ENCODE measurements at regions not wholly inside any gene's neighbourhood (a gene's known extent, or its start where the extent isn't known, plus 50 kb on each side); places are given as distances from the start of the nearest gene placed in this dataset.

DNA sequence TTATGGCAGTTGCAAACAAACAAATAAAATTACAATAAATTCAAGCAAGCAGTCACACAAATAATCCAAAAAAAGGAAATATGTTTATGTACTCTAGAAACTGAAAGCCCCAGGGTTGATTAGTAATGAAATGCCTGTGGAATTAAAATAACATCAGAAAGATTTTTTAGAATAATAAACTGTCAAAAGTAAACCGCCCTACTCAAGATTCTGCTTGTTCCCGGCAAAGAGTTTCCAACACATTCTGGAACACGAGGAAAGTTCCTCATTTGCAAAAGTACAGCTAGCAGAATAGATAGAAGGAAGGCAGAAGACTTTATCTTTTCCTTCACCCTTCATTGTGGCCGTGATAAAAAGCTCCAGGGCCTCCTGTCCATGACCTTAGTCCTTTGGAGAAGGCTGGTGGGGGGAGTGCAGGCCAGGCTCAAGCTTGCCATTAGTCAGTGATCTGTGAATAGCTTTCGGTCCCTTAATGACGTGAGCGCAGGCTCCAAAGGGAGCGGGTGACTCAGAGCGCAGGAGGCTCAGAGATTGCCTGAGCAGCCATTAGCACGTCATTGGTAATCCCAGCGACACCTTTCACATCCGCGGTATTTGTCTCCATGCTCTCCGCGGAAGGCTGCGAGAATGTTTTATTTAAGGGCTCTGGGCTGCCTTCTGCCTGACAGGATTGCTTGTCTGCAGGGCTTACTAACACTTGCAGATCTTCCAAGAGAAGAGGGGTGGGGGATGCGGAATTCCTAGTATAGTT, 458.3 kb downstream of the METTL15 start:
- no peak for DNase-seq

DNA sequence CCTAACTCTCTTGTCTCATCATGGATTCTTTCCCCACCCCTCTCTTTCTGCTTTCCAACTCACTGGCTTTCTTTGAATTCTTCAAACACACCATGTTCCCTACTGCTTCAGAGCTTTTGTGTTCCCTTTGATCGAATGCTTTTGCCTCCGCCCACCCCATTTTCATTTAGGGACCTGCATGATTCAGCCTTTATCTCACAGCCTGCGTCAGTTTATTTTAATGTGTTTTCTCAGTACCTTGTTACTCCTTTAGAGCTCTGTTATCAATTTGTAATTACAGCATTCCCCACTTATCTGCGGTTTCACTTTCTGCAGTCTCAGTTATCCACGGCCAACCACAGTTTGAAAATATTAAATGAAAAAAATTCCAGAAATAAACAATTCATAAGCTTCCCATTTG, 451.3 kb downstream of the METTL15 start:
- no peak for DNase-seq

DNA sequence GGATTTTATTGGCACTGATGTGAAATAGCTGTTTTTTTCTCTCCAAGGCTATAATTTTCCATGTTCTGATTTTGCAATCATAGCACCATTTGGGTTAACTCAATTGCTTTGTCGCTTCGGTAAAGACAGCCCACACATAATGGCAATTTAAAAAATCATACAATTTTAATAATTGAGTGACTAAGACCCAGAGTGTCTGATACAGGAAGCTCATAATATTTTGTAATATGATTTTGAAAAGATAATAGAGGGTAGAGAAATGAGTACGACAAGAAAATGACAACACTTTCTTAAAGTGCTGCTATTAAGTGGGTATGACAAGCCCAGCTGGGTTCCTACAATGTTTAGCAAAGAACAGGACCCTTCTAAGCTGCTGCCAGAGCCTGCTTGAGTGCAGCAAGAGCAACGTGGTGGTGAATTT, 439.1 kb downstream of the METTL15 start:
- DNase-seq = no peak

DNA sequence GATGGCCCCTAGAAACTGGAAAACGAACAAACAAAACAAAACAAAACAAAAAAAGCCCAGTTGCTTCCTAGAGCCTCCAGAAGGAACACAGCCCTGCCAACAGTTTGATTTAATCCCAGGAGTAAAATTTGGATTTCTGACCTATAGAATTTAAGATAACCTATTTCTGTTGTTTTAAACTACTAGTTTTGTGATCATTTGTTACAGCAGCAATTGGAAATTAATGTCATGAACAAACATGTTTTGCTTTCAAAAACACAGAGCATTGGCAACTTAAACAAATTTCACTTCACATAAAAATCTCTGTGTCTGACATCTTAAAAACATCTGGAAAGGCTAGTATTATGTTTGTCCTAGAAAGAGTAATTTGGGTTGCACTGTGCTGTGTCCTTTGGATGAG, 437.3 kb downstream of the METTL15 start:
- DNase-seq = no peak

DNA sequence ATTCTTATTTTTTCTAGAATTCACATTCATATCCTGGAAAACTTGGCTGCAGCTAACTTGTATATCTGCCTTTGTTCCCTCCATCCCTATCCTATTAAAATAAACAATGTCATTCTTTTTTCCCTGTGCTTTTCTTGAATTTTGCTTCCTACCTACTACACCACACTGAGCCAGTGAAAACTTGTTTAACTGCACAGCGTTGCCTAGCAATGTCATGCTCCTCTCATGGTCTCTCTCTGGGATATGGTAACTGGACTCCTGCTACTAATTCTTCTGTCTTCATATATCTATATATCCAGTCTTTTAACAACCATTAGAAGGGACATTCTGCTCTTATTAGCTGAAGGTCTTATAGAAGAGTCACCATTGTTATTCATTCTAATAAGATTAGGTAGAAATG, 434.4 kb downstream of the METTL15 start:
- no peak for DNase-seq

DNA sequence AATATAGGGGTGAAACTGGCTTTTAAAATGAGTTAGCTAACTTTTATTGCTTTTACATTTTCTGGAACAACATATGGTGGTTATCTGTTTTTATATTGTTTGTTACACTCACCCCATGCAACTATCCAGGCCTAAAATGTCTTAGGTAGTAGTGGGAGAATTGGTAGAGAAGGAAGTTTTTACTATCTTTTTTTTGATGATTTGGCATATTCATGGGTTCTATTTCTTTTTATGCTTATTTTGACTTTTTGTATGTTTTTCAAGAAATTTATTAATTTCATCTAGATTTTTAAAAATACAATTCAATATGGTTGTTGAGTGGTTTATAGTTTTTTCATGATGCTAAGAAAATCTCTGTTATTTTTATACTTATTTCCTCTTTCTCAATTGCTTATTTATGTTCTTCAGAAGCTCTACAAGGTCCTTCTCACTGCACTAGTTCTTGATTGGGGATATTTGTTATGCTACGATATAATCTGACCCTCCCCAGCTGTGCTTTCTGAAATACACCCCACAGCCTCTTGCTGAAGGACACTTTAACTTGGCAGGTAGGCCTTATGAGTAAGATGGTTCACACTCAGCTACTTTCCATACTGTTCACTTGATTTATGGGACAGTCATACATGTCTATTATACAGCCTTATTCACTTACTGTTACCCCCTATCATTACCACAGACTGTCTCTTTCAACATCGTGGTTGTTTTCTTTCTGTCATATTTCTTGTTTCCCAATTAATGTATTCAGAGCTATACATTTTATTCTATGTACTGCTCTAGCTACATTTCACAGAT, 431.2 kb downstream of the METTL15 start:
- DNase-seq = no peak

DNA sequence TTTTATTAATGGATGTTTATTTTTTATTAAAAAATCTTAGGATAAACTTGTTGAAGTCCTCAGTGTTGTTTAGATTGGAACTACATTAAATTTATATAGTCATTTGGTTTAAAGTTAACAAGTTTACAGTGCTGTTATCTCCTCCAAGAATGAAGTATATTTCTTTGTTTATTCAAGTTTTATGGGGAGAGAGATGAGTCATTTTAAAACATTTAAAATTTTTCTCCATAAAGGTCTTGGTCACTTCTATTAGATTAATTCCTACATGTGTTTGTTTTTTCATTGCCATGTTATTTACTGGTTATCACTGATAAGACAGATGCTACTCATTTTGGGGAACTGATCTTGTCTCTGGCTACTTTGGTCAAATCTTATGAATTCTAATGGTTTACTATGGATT, 429.6 kb downstream of the METTL15 start:
- no peak for DNase-seq

DNA sequence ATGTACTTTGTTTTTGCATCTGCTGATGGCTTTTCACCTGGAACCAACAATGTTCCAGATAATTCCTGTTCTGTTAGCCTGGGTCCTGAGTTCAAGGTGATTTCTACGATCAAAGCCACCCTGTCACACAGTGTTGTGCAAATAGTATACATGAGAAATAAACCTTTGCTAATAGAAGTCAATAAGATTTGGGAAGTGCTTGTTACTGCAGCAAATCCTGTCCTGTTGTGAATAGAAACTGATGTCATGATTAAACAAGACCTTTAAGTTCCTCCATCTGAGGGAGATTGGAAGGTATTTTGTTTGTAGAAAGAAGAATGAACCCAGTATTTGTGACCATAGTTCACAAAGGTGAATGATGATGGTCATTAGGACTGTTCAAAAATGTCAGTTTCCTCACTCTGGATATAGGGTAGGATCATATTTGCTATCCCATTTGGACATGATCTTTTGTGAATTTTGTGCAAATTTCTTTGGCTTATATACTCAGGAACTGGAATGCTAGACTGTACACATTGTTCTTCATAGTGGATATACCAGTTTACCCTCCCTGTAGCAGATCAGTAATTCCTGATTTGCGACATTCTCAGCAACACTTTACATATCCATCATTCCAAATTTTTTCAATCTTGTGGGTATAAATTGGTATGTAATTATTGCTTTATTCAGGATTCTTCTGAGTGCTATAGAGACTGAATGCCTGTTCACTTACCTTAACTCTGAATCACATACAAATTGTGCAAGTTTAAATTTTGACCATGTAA, 428.5 kb downstream of the METTL15 start:
- DNase-seq = no peak

DNA sequence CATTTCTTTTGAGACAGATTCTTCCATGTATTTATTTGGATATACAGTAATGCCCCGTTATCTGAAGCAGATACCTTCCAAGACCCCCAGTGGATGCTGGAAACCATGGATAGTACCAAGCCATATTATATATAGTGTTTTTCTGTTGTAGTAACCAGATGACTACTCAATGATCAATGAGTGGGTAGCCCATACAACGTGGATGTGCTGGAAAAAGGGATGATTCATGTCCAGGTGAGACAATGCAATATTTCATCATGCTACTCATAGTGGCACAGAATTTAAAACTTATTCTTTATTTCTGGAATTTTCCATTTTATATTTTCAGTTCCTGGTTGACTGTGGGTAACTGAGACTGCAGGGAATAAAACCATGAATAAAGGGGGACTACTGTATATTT, 427.5 kb downstream of the METTL15 start:
- no peak for DNase-seq

DNA sequence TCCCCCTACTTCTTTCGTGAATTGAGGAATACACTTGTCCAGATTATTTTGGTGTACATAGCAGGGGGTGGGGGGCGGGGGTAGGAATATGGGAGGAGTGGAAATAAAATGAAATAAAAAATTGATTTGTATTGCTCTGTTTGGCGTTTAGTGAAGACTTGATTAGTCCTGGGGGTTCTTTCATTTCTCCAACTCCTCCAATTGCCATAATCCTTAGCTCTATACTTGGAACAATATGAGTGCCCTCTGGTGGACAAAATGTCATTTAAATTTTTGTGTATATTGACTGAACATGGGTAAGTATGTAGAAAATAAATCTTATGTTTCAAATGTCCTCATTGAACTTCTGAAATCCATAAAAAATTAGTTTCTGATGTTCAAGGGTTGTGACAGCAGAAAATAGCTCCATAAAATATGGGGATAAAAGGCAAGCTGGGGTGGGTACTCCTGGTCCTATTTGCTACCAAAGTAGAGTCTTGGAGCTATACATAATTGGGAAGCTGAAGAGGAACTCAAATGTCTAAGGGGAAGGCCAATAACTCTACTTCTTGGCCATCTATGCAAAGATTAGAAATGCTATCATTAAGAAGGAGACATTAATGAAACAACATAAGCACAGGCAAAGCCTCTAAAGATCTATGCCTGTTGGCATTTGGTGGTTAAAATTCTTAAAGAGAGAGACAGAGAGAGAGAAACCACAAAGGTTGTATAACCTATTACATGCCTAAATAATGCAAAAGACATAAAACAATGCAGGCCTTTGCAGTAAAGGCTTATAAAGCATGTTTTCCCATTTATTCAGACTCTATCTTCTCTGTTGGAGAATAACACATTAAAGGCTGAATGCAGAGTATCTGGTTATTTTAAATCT, 421.6 kb downstream of the METTL15 start:
- no peak for DNase-seq

DNA sequence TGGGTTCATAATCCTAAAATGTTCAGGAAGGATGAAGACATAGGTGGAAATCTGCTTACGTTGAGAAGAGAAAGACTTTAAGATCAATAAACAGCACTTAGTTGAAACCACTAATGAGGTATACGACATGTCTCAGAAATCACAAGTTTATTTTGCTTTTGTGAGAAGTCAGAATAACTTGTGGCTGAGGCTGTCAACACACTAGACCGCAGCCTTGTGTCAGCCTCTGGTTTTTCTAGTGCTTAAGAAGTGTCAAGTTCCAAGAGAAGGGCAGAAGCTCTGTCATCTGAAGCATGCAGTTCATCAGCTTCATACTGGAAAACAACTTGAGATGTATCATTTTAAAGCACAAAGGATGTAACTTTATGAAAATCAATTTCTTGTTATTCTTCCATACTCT, 420.9 kb downstream of the METTL15 start:
- DNase-seq = no peak

DNA sequence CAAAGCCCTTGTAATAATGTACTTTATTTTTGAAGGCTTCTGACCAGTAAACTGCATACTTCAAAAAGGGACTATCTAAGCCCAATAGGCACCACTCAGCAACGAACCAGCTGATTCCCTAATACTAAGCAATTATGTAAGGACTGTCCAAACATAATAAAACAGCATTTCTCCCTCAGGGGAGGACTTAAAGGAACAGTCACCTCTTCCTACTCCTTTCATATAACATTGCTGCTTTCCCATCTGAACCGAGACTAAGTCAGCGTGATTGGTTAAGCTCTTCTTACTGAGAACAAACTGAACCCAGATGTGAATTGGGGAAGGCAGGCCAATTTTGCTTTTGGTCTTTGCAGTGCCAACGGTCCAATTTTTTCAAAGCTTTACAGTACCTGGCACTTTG, 420.0 kb downstream of the METTL15 start:
- DNase-seq = no peak

DNA sequence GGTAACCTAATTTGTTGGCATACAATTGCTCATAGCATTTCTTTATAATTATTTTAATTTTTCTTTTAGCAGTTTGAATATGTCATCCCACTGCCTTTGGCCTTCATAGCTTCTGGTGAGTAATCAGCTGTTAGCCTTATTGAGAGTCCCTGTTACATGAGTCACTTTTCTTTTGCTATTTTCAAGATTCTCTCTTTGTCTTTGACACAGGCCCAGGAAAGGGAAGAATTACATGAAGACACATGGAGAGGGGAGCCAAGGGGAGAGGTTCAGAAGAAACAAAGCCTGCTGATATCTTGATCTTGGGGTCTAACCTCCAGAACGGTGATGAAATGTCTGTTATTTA, 418.2 kb downstream of the METTL15 start:
- no peak for DNase-seq

DNA sequence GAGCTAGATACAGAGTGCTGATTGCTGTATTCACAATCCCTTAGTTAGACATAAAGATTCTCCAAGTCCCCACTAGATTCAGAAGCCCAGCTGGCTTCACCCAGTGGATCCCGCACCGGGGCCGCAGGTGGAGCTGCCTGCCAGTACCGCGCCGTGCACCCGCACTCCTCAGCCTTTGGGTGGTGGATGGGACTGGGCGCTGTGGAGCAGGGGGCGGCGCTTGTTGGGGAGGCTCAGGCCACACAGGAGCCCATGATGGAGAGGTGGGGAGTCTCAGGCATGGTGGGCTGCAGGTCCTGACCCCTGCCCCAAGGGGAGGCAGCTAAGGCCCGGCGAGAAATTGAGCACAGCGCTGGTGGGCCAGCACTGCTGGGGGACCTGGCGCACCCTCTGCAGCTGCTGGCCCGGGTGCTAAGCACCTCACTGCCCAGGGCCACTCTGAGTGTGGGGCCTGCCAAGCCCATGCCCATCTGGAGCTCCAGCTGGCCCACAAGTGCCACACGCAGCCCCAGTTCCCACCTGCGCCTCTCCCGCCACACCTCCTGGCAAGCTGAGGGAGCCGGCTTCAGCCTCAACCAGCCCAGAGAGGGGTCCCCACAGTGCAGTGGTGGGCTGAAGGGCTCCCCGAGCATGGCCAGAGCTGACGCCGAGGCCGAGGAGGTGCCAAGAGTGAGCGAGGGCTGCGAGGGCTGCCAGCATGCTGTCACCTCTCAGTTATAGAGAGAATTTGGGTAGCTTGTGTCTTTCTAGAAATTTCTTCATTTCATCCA, 417.6 kb downstream of the METTL15 start:
- no peak for DNase-seq

DNA sequence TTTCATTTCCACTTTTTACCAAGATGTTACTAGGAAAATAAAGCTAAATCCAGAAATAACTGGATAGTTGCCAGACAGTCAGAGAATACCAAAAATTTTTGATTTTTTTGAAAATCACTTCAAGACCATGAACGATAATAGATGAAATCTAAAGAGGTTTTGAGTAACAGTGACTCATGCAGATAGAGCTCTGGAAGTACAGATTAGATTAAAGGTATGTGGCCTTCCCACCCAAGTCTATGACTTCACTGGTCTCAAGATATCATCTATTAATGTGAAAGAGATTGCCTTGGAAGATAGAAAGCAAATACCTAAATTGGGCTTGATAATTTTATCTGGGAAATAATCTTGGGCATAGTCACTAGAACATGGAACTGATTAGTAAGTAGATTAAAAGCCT, 415.9 kb downstream of the METTL15 start:
- DNase-seq = no peak

DNA sequence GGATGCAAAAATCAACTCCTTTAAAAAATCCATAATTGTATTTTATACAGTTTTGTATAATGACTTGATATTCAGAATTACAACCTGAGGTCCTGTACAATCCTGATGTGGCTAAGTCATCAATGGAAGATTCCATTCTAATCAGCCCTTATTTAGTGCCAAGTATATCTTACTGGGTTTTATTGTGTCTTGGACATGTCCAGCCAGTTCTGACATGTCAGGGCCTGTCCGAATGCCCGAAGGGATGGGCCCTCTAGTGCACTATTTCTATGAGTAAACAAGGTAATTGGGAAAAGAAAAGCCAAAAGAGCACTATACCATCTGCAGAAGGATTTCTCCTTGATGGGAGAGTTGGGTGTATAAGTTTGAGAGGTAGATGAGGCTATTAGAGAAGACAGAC, 412.9 kb downstream of the METTL15 start:
- DNase-seq = no peak

DNA sequence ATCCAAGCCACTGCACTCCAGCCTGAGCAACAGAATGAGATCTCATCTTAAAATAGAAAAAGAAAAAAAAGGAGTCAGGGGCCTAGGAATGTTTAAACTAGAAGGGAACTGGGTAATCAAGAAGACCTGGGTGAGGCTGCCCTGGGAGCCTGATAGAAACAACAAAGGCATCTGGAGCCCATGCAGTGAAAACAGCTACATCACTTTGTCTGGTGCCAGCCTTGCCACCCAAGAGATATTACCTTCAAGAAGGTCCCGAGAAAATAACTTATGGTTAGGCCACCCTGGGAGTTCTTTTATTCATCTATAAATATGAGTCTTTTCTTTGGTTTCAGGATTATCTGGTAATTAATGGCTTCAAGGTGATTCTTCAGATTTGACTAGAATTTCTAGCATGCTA, 412.1 kb downstream of the METTL15 start:
- no peak for DNase-seq

DNA sequence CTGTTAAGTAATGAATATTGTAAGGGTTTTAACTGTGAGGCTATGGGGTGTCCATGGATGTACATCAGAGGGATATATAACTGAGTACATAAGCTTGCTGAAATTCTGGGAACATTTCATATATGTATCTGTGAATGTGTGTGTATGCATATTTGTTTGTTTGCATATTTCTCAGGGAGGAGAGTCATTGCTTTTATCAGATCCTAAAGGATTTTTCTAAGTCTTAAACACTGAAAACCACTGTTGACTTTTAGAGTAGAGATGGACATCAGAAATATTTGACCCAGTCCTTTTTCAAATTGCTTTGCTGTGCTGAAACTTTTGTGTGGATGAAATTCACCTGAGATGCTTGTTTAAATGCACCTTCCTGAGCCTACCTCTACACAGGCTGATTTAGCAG, 410.6 kb downstream of the METTL15 start:
- DNase-seq = no peak

DNA sequence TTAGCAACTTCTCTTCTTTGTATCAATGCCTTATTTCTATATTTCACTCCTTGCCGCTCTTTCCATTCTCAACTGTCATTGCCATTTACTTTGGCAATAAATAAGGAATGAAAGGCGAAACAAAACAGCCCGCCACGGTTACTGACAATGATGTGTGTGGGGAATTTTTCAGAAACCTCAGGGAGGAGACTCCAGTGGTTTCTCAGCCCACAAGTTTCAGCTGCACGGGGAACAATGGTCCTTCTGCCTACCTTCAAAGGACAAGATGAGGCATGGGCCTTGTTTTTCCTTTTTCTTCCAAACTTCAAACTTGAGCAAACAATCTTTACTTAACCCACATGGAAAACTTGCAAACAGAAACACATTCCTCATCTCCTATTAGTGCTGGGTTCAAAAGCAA, 409.4 kb downstream of the METTL15 start:
- no peak for DNase-seq

DNA sequence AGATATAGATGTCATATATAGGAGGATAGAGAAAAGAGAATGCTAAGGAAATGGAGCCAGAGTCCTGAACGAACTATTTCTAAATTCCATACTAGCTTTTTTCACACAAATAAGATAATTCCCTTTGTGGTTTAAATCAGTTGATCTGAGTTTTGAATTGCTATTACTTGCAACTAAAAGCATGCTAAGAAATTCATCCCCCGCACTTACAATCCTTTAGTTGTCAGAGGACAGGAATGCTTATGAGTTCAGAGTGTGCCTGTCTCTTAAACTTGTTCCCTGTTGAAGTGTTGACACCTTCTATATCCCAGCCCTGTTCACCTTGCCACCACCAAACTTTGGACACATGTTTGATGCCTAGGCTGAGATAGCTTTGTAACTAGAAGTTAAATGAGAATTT, 406.2 kb downstream of the METTL15 start:
- DNase-seq = no peak

DNA sequence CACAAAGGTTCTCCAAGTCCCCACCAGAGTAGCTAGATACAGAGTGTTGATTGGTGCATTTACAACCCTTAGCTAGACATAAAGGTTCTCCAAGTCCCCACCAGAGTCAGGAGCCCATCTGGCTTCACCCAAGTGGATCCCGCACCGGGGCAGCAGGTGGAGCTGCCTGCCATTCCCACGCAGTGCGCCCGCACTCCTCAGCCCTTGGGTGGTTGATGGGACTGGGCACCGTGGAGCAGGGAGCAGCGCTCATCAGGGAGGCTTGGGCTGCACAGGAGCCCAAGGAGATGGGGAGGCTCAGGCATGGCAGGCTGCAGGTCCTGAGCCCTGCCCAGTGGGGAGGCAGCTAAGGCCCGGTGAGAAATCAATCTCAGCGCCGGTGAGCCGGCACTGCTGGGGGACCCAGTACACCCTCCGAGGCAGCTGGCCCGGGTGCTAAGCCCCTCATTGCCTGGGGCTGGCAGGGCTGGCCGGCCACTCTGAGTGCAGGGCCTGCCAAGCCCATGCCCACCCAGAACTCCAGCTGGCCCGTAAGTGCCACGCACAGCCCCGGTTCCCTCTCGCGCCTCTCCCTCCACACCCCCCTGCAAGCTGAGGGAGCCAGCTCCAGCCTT, 404.1 kb downstream of the METTL15 start:
- no peak for DNase-seq

DNA sequence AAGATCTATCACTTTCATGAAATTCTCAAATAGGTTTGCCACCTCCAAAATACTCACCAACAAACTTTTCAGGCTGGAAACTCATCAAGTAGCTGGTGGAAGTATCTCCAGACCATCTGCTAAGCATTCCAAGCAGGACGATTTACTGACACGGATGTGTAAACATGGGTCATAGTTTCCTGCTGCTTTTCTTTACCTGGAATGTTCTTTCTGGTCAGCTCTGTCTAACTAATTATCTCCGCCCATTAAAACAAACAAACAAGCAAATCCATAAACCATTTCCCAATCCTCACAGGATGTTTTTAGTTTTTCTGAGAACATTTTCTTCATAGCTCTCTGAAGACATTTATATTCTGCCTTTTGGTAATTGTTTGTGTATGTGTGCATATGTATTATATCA, 397.0 kb downstream of the METTL15 start:
- DNase-seq = no peak

Measured in NCI-H1436 treated with DMSO at 0.1 percent for 48 hours (cell line).